ENCODE measurements at regions not wholly inside any gene's neighbourhood (a gene's known extent, or its start where the extent isn't known, plus 50 kb on each side); places are given as distances from the start of the nearest gene placed in this dataset.

GRCh38 chr10:113317489-113317888 is 235.4 kb upstream of the HABP2 start:
- TF ChIP-seq CTCF (IDR thresholded peaks at IDR 0.05) (no peak), POLR2A (IDR thresholded peaks at IDR 0.05) (no peak)
